ENCODE measurements at regions not wholly inside any gene's neighbourhood (a gene's known extent, or its start where the extent isn't known, plus 50 kb on each side); places are given as distances from the start of the nearest gene placed in this dataset.

DNA sequence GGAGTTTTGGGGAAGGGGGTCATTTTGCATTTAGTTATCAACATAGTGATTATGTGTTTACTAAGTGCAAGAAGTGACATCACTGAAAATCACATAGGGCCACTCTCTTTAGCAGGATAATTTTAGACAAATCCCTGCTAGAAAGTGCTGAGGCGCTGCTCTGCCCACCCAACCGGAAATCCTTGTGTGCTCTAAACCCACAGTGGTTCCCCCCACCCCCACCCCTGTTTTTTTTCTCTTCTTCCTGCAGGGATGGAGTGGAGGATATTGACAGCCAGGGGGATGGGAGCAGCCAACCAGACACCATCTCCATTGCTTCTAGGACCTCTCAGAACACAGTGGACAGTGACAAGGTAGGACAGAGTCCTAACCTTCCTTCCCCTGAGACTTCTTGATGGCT lies 234.2 kb upstream of the UMPS start:
- DNase-seq (no peak), ATAC-seq (no peak)

DNA sequence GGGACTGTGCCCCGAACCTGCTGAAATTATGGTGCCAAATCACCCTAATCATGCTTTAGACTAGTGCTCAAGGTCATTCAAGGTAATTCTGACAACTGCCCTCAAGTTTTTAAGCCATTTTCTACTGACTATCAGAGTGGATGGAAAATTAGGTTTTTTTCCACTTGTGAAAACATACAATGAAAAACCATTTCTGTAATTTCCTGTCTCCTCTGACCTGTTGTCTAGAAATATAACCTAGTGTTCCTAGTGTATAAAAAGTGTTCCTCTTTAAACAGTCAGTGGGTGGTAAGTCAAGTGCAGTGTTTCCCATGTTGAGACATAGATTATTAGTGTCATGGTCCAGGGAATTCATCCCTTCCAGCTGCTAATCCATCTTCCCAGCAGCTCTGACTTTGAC lies 232.8 kb upstream of the UMPS start:
- DNase-seq (no peak), ATAC-seq (no peak)

DNA sequence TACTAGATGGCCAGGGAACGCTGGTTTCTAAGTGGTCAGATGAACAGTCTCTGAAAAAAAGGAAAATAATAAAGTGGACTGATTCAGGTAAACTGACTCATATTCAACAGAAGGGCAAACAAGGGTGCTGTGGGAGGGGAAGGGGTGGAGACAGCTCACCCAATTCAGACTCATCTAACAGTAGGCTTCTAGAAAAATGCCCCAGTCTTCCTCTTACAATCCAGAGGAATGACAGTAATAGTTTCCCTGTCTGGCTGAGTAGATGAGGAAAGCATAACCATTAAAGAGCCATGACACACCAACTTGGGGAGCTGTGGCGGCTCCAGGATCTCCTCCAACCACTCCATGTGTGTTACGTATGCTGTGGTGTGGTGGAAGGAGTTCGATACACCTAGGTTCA lies 231.4 kb upstream of the UMPS start:
- ATAC-seq (no peak), DNase-seq (no peak)

DNA sequence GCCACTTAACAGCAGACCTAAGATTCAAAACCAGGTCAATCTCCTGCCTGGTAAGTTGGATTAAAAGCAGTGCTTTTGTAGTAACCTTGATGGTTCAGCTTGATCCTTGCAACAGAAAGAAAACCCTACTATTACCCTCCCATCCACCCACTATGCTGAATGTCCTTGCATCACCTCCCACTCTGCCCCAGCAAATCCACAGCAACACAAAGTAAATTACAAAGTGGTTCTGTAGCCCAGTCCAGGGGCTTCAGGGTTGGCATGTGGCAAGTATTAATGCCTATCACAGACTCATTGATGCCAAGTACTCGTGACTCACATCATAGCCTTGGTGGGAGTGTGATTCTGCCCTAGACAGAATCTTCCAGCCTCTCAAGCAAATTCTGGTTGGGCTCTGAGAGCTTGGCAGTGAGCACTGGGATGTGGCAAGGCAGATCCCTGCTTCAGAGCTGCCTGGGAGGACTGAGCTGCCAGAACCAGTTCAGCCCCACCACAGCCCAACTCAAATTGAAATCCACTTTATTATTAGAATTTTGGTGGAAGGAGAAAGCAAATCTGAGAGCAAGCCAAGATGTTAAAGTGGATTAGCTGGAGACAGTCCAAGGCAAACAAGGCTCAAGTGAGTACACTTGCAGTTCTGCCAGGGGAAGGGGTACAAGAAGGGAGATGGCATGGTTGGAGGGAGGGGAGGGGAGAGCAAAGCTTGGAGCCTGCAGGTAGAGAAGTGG lies 225.8 kb upstream of the UMPS start:
- ATAC-seq (no peak), DNase-seq (no peak)

DNA sequence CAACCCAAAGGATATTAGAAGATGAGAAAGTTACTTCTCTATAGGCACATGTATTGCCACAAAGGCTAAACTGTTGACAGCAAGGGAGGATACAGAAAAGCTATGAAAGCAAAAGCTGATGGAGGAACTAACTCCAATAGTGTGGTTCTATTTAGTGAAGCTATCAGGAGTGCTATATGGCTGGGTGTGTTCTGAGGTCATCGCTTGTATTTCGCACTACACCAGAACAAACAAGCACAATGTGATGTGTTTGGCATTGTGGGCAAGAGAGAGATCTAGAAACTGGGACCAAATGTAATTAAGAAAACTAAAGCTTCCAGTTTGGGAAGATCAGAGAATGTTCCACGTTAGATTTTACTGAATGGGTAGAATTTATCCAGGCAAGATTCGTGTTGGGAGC lies 220.4 kb upstream of the UMPS start:
- DNase-seq (no peak), ATAC-seq (no peak)

DNA sequence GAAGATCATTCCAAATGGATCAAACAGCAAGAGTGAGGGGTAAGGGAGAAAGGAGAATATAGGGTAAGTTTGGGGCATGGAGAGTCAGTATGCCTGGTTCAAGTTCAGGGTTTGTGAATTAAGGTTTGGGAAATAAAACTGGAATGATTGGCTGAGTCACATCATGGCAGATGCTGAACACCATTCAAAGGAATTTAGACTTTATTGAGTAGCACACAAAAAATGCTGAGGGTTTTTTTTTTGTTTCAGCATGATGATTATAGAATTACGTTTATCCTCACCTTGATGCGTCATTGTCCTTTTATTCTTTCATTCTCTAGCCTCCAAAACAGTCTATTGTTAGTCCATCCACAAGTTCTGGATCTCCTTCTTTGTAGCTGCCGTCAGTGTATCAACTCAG lies 220.0 kb upstream of the UMPS start:
- DNase-seq (no peak), ATAC-seq (no peak)

DNA sequence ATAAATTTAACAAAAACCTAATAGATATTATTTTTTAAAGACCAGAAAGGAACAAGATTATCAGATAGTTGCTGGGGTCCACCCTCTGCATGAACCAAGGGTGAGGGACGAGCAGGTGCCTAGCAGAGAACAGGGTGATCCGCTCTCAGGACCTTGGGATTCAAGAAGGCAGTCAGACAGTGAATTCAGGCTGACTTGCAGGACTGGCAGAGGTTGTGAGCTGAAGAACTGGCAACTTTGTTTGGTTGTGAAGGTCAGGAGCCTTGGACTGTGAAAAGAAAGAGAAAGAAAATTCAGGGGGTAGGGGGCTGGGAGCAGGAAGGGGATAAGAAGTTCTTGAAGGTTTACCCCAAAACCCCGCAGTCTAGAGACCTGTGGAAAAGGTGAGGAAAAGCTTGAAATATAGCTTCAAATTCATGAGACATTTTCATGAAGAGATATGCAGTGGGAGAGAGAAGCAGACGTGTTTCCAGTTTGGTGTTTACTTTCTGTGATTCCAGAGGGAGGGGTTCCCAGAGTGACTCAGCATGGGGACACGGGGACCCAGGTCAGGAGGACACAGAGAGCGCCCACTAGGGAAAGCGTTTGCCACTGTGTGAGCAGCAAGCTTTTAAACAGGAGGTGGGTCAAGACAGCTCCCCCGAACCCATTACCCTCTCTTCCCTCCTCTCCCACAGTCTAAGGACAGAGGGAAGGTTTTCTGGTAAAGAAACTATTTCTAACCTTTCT lies 217.2 kb upstream of the UMPS start:
- DNase-seq (no peak), ATAC-seq (no peak)

DNA sequence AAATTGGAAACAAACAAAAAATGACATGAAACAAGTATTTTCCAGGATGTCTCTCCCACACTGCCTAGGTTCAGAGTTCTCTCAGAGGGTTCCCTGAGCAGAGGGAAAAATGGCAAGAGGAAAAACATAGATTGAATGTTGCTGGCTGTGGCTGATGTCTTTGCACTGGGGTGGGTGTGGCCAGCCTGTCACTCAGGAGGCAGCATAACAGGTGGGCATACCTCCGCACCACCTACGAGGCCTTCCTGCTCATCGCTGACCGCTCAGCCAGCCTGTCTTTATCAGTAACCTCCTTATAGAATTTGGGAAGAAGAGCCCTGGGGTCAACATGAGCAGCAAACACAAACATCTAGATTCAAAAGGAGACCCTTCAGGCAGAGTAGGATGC lies 216.6 kb upstream of the UMPS start:
- no peak for DNase-seq
- no peak for ATAC-seq

DNA sequence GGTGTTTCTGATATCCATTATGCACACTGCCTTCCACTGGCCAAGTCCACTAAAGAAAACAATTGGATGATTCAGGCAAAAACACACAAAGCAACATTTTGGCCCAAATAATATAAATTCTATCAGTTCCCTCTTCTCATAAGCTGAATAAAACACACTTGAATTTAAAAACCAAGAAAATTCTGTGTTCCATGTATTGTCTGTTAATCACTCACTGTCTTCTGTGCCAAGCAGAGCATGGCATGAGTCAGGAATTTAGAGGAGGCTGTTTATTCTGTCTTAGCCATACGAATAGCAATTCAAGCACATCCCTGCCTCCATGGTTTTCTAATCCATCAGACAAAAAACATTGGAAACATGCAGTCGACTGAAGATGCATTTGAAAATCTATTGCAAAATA lies 215.6 kb upstream of the UMPS start:
- ATAC-seq = no peak

DNA sequence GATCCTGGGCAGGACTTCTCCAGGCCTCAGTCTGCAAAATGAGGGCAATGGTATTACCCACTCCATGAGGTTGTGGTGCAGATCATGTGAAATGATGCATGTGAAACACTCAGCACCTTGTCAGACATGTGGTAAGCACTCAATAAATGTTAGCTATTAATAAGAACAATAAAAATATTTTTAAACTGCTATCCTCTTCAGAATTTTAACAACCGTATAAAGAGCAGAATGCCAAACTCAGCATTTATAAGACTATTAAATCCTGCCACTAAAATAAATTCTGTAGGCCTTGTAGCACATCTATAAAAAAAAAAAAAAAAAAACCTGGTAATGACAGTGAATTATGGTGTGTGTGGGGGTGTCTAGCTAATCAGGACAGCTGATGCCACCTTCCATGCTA lies 213.9 kb upstream of the UMPS start:
- ATAC-seq = no peak
- DNase-seq = no peak

More for the DNA sequence above, 215.6 kb upstream of the UMPS start:
- DNase-seq = no peak

DNA sequence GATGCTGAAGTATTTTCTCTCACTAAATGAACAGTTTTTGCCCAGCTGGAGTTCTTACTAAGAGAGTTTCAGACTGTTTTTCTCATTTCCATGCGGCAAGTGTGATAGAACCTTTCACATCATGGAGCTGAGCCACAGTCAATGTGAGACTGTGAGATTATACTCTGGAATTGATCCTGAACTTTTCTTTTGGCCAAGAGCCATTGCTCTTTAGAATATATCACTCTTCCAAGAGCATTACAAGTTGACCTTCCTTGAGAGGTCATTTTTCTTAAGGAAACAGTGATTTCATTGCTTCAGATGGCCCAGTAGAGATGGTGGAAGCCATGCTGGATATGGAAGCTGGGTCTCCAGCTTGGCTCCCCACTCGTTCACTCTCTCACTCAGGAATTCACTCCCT lies 212.9 kb upstream of the UMPS start:
- DNase-seq (no peak), ATAC-seq (no peak)

DNA sequence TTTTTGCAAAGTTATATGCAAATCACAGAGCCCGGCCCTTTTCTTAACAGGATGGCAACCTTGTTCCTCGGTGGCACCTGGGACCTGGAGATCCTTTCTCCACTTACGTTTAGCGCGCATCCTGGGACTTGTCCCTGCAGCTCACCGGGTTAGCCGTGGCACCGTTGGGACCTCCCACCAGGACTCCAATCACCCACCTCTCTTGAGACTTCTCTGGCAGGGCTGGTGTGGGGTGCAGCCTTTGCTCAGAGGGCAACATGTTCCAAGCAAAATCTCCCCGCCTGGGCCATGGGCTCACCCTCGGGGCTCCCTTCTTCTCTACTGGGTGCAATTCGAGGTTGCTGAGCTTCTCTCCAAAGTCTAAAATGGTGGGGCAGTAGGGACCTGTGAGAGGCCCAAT lies 211.9 kb upstream of the UMPS start:
- DNase-seq = no peak
- ATAC-seq = no peak

DNA sequence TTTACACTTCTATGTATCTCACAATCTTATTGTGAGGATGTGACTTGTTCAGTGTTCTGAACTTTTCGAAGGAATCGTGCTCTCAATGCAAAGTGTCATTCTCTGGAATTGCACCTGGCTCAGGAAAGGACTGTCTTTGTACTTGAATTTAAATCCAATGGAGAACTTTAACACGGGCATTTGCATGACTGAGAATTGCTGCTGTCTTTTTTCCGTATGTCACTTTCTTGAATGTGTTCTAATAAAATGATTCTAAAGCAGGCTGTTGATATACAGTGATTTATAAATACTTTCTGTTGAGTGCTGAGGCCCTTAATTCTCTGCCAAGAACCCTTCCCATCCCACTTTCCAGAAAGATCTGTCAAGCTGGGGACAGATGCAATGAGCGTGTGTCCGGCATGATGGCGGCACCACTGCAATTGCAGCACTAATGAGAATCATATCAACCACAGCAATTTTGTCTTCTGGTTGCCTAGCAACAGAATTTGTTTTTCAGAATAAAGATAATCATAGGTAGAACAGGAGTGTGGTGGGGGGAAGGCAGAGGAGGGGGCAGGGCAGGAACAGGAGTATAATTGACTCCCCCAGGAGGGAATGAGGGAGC lies 210.6 kb upstream of the UMPS start:
- DNase-seq (no peak), ATAC-seq (no peak)

DNA sequence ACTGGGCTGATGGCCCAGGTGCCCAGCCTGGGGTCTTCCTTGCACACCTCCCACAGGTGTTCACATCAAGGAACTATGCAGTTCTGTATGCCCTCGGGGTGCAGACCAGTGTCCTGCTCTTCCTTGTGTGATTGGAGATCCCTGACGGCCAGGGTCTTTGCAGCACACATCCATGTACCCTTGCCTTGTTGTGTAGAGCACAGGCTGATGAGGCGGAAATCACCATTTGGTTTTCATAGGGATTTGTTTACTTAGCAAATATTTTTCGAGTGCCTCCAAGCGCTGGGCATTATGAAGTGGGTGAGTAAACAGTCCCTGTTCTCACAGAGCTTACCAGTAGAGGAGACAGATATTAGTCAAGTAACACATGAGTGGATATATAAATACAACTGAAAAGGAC lies 209.3 kb upstream of the UMPS start:
- DNase-seq (no peak), ATAC-seq (no peak)

DNA sequence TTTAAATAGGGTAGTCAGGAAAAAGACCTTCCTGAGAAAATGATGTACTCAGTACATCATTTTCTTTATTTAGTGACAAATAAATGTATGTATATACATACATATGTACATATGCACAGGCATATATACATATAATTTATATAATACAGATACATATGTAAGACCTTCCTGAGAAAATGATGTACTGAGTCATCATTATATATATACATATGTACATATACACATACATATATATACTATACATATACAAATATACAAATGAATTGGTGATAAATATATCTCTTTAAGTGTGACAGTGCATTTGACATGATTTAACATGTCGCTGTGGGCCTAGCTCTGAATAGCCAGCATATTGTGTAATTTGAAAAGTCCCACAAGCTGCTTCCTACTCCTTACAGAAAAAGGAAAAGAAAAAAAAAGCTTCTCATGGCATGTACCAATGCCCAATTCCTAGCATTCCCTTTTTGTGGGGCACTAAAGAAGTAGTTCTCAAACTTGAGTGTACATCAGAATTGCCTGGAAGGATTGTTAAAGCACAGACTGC lies 208.1 kb upstream of the UMPS start:
- DNase-seq = no peak
- no peak for ATAC-seq

DNA sequence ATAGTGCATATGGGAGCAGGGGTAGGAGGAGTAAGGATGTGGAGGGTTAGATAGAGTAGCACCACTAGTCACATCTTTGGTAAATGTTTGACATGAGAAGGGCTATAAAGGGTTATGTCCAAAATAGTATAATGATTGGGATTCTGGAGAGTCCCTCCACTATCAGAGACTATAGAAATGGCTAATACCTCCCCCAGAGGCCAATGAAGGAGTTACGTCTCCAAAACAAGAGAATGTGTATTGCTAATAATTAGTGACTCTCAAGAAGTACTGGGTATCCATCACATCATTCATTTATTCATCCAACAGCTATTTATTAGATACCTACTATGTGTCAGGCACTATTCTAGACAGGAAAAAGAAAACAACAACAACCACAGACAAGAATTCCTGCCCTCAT lies 203.7 kb upstream of the UMPS start:
- DNase-seq = no peak

DNA sequence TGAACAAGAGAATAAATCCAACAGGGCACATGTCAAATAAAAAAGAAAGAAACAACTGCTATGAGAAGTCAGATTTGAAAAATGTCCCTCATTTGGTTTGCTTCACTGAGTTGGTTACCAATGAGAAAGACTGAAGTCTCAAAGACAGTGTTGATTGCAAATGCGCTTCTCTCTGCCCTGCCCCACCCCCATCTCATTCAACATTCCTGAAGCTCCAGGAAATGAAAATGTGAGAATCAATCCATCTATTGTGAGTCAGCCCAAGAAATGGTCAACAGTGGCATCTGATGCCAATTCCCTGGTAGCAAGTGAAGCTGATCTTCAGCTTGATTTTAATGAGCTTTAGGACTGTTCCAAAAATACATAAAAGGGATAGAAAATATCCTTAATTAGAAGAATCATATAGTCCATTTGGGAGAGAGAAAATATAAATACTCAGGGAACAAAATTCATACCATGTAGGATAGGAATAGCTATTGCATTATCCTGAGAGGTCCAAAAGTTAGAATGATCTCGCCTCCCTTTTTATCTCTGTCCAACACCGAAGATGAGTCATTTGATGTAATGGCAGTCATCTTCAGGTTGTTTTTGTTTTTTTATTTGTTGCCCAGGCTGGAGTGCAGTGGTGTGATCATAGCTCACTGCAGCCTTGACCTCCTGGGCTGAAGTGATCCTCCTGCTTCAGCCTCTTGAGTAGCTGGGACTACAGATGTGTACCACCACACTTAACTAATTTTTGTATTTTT lies 200.3 kb upstream of the UMPS start:
- no peak for DNase-seq
- ATAC-seq = no peak

More for the DNA sequence above, 203.7 kb upstream of the UMPS start:
- ATAC-seq = no peak

DNA sequence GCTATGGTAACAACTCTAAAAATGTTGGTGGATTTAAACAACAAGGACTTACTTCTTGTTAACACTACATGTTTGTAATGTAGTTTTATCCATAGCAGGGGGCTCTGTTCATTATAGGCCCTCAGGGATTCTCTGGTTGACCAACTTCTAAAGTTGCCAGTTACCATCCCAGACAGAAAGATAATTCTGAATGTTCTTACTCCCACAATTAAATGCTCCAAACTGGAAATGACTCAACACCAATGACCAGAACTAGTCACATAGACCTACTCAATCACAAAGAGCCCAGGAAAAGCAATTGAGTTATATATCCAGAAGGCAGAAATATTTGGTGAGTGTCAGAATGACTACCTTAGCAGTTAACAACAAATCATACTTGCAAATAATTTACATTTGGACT lies 199.3 kb upstream of the UMPS start:
- ATAC-seq (no peak), DNase-seq (no peak)

DNA sequence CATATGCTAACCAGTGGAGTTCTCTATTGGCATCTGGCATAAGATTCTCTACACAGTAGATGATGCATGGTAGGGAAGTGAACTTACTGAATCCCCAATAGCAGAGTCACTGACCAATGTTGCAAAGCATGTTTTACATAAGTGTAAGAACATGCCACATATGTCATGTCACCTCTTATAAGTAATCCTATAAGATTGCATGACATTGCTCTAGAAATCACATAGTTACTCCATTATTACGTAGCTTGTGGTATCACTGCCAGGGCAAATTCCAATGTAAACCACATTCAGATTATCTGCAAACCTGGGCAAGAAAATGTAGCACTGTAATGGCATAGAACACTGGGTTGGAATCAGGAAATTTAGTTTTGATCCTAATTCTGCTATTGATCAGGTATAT lies 198.2 kb upstream of the UMPS start:
- ATAC-seq = no peak
- DNase-seq = no peak

DNA sequence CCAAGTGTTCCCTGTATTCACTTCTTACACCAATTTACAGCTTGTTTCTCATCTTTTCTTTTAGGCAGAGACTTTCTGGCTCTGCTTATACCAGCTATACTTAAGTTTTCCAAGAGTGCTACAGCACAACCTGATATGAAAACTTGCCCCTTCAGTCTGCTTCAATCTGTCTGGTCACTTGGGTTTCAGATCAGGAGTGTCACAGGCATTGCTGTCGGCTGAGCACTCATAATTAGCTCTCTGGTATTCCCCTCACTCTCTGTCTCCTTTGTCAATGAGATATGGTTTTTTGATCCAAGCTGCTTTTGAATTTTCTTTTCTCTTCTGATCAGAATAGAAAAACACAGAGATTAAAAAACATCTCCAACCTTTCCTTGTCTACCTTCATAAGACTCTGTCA lies 194.9 kb upstream of the UMPS start:
- DNase-seq = no peak
- no peak for ATAC-seq

DNA sequence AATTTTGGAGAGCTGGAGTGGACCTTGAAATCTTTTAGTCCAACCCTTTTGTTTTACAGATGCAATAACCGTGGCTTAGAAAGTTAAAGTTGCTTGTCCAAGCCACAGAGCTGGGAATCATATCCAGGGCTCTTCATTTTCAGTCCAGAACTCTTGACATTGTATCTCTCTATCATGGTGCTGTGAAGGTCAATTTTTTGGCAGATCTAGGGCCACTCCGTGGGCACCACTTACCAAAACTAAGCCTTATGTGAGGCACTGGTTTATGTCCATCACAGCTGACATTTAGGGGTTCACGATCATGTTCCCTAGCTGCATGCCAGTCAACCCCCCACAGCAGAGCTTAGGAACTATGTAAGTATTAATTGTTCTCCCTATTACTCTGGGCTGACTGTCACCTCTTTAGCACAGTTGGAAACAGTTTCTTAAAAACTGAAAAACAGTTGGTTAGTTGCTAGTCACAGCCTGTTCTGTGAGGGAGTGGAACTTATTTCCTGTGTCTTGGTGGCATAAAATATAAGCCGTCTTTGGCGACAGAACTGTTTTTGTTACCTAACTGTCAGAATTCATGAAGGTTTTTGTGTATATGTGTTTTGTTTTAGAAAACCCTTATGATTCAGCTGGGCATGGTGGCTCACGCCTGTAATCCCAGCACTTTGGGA lies 189.6 kb upstream of the UMPS start:
- ATAC-seq (no peak), DNase-seq (no peak)

DNA sequence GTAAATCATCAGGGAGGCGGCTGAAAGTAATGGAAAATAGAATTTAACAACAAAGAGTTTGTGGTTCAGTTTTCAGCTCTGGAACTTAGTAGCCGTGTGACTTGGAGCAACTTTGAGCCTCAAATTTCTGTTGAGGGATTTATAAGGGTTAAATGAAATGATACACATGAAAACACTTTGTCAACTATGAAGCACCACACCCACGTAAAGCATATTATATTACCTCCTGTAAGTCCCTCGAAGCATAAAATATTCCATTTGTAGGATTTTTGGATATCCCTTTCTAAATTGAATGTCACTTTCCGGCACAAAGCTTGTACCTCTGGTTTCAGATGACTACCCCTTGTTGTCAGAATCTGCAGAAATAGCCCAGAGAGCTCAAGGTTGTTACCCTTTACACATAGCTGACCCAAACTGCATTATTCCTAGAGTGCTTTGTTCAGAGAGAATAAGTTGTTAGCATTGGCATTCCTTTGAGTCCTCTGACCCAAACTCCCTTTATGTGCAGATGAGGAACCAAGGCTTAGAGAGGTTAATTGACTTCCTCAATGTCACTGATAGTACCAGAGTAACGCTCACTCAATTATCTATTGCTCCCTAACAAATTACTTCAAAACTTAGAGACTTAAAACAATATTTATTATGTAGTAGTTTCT lies 187.9 kb upstream of the UMPS start:
- DNase-seq = no peak
- no peak for ATAC-seq

All from stimulated activated naive CD8-positive, alpha-beta T cell treated with anti-CD3 and anti-CD28 coated beads, Interleukin-15, Interleukin-2, amounts not matched to agents 100 U/mL and 50 U/mL, for 24 hours (primary cell).